HL-60 (cell line): ENCODE measurements at regions not wholly inside any gene's neighbourhood (a gene's known extent, or its start where the extent isn't known, plus 50 kb on each side); places are given as distances from the start of the nearest gene placed in this dataset.

Source experiments
- DNase-seq, 2 experiments: peaks; one replicate each; pipeline ENCODE4 v3.0.0-alpha.2; 2010 to 2020; ENCODE audit warnings: low read depth in 1 of 2, low spot score in 1 of 2
- H3K27ac ChIP-seq: fragments of 250-450 bp; sonication (Bioruptor Pico); replicated peaks from 2 replicates; pipeline ENCODE4 v1.5.1; 2020; ENCODE audit warnings: mild to moderate bottlenecking, moderate library complexity
- H3K27me3 ChIP-seq: fragments of 250-450 bp; sonication (Bioruptor Pico); 2 replicates; pipeline ENCODE4 v1.5.1; 2021; ENCODE audit warnings: mild to moderate bottlenecking, moderate library complexity; ENCODE audit not compliant: insufficient read depth, poor library complexity, severe bottlenecking
- H3K4me3 ChIP-seq: replicated peaks from 2 replicates; pipeline ENCODE4 v1.5.1; 2011; ENCODE audit warnings: mild to moderate bottlenecking, control low read depth, low read length; ENCODE audit not compliant: insufficient read depth
- CTCF ChIP-seq: IDR thresholded peaks from one replicate; pipeline ENCODE4 v1.5.1; 2011; ENCODE audit warnings: low read length, control low read depth, inconsistent platforms; ENCODE audit not compliant: insufficient read depth
- GABPA ChIP-seq: IDR thresholded peaks from 2 replicates; pipeline ENCODE4 v1.6.1; 2012; ENCODE audit warnings: low read depth
- POLR2AphosphoS5 ChIP-seq: IDR thresholded peaks from 2 replicates; pipeline ENCODE4 v1.6.1; 2012; ENCODE audit warnings: low read depth
- REST ChIP-seq: IDR thresholded peaks from 2 replicates; pipeline ENCODE4 v1.6.1; 2012; ENCODE audit warnings: low read depth; ENCODE audit not compliant: insufficient replicate concordance
- SPI1 ChIP-seq: IDR thresholded peaks from 2 replicates; pipeline ENCODE4 v1.6.1; 2012; ENCODE audit warnings: low read depth, mild to moderate bottlenecking, borderline replicate concordance

GRCh38 chr16:22633799-22634198 is 123.1 kb downstream of the NPIPB5 start:
- no peak for TF ChIP-seq CTCF
- no peak for TF ChIP-seq SPI1
- no peak for TF ChIP-seq GABPA
- TF ChIP-seq REST, result no peak
- TF ChIP-seq POLR2AphosphoS5, result no peak
- no peak overlapping the region for H3K4me3 ChIP-seq
- H3K27ac ChIP-seq, result no peak overlapping the region
- H3K27me3 ChIP-seq, result peaks cover 15% of the 10 kb centered on the region
- no peak for DNase-seq

- Histone ChIP-seq H3K27me3 (peaks cover 15% of the 10 kb centered on the region), H3K4me3 (no peak overlapping the region), H3K27ac (no peak overlapping the region)
- no peak for DNase-seq
- TF ChIP-seq GABPA (no peak), CTCF (no peak), POLR2AphosphoS5 (no peak), SPI1 (no peak), REST (no peak)
Measured at GRCh38 chr16:22634954-22635353, 124.3 kb downstream of the NPIPB5 start.

GRCh38 chr16:22635357-22635761 is 124.7 kb downstream of the NPIPB5 start:
- H3K27me3 ChIP-seq, result peaks cover 15% of the 10 kb centered on the region
- no peak for DNase-seq
- H3K27ac ChIP-seq, result no peak overlapping the region
- H3K4me3 ChIP-seq, result no peak overlapping the region
- no peak for TF ChIP-seq POLR2AphosphoS5
- TF ChIP-seq REST, result no peak
- no peak for TF ChIP-seq SPI1
- TF ChIP-seq GABPA, result no peak
- no peak for TF ChIP-seq CTCF
